Kidney capillary endothelial cell (primary cell): ENCODE measurements at regions not wholly inside any gene's neighbourhood (a gene's known extent, or its start where the extent isn't known, plus 50 kb on each side); places are given as distances from the start of the nearest gene placed in this dataset.

Experiments used
- DNase-seq: peaks from one replicate; pipeline ENCODE4 v3.0.0-alpha.2; 2018; ENCODE audit warnings: low spot score

- DNase-seq: no peak
These were observed 366.0 kb upstream of the PDGFD start for GRCh38 chr11:104529906-104530305.

GRCh38 chr11:104529213-104529612, 365.3 kb upstream of the PDGFD start:
- DNase-seq: no peak

GRCh38 chr11:104526006-104526405, 362.1 kb upstream of the PDGFD start:
- no peak for DNase-seq

GRCh38 chr11:104525416-104525815, 361.5 kb upstream of the PDGFD start:
- no peak for DNase-seq

- DNase-seq: no peak
These were observed 360.3 kb upstream of the PDGFD start for GRCh38 chr11:104524254-104524653.

GRCh38 chr11:104523611-104524010, 359.7 kb upstream of the PDGFD start:
- DNase-seq: no peak

GRCh38 chr11:104522650-104523049, 358.7 kb upstream of the PDGFD start:
- DNase-seq: no peak

- no peak for DNase-seq
These were observed 358.2 kb upstream of the PDGFD start for GRCh38 chr11:104522123-104522522.

GRCh38 chr11:104510169-104510568, 346.2 kb upstream of the PDGFD start:
- no peak for DNase-seq

GRCh38 chr11:104490182-104490581, 326.2 kb upstream of the PDGFD start:
- DNase-seq: no peak

- no peak for DNase-seq
These were observed 324.6 kb upstream of the PDGFD start for GRCh38 chr11:104488561-104488960.

- no peak for DNase-seq
These were observed 323.3 kb upstream of the PDGFD start for GRCh38 chr11:104487046-104487806.

- no peak for DNase-seq
These were observed 321.0 kb upstream of the PDGFD start for GRCh38 chr11:104484804-104485554.

- DNase-seq: no peak
These were observed 313.0 kb upstream of the PDGFD start for GRCh38 chr11:104476898-104477297.

- no peak for DNase-seq
These were observed 312.5 kb upstream of the PDGFD start for GRCh38 chr11:104476454-104476853.

GRCh38 chr11:104467404-104467803, 303.5 kb upstream of the PDGFD start:
- DNase-seq: no peak

GRCh38 chr11:104465321-104465720, 301.4 kb upstream of the PDGFD start:
- DNase-seq: no peak

GRCh38 chr11:104464691-104465090, 300.7 kb upstream of the PDGFD start:
- DNase-seq: no peak

- no peak for DNase-seq
These were observed 298.4 kb upstream of the PDGFD start for GRCh38 chr11:104462341-104462740.

- DNase-seq: no peak
These were observed 287.4 kb upstream of the PDGFD start for GRCh38 chr11:104451197-104451893.

GRCh38 chr11:104443387-104443786, 279.4 kb upstream of the PDGFD start:
- DNase-seq: no peak

GRCh38 chr11:104442321-104442720, 278.4 kb upstream of the PDGFD start:
- DNase-seq: no peak

- DNase-seq: no peak
These were observed 271.5 kb upstream of the PDGFD start for GRCh38 chr11:104435494-104435893.
